ENCODE measurements at regions not wholly inside any gene's neighbourhood (a gene's known extent, or its start where the extent isn't known, plus 50 kb on each side); places are given as distances from the start of the nearest gene placed in this dataset.
"Not testable (repeated sequence)": the region's sequence is repeated elsewhere in the genome, so short reads cannot be mapped to it uniquely, and the experiment has no call there.

DNA sequence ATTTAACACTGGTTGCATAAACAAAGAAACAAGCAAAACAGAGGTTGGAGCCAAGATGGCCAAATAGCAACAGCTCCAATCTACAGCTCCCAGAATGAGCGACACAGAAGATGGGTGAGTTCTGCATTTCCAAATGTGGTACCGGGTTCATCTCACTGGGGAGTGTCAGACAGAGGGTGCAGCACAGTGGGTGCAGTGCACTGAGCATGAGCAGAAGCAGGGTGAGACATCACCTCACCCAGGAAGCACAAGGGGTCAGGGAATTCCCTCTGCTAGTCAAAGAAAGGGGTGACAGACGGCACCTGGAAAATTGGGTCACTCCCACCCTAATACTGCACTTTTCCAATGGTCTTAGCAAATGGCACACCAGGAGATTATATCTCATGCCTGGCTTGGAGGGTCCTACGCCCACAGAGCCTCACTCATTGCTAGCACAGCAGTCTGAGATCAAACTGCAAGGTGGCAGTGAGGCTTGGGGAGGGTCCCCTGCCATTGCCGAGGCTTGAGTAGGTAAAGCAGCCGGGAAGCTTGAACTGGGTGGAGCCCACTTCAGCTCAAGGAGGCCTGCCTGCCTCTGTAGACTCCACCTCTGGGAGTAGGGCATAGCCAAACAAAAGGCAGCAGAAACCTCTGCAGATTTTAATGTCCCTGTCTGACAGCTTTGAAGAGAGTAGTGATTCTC, 4186.5 kb upstream of the OR11H1 start:
- not testable (repeated sequence) for TF ChIP-seq CHD2 (IDR thresholded peaks at IDR 0.05; ENCODE audit: low read depth, low read length); ZNF282 (CRISPR knock-in tag; IDR thresholded peaks at IDR 0.05); POLR2AphosphoS5 (IDR thresholded peaks at IDR 0.05; ENCODE audit: control insufficient read depth, insufficient read depth, low read depth, low read length); TSC22D4 (tag; IDR thresholded peaks at IDR 0.05); JUN (IDR thresholded peaks at IDR 0.05; ENCODE audit: borderline replicate concordance, low read depth, low read length); JUN (CRISPR knock-in tag; IDR thresholded peaks at IDR 0.05; ENCODE audit: borderline replicate concordance); EP300 (IDR thresholded peaks at IDR 0.05; ENCODE audit: low read length); GTF2F1 (IDR thresholded peaks at IDR 0.05; ENCODE audit: low read depth, low read length); ZZZ3 (IDR thresholded peaks at IDR 0.05); ZKSCAN1 (IDR thresholded peaks at IDR 0.05; ENCODE audit: low read depth, low read length)
- TF ChIP-seq, protein P1, sequence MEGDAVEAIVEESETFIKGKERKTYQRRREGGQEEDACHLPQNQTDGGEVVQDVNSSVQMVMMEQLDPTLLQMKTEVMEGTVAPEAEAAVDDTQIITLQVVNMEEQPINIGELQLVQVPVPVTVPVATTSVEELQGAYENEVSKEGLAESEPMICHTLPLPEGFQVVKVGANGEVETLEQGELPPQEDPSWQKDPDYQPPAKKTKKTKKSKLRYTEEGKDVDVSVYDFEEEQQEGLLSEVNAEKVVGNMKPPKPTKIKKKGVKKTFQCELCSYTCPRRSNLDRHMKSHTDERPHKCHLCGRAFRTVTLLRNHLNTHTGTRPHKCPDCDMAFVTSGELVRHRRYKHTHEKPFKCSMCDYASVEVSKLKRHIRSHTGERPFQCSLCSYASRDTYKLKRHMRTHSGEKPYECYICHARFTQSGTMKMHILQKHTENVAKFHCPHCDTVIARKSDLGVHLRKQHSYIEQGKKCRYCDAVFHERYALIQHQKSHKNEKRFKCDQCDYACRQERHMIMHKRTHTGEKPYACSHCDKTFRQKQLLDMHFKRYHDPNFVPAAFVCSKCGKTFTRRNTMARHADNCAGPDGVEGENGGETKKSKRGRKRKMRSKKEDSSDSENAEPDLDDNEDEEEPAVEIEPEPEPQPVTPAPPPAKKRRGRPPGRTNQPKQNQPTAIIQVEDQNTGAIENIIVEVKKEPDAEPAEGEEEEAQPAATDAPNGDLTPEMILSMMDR (IDR thresholded peaks at IDR 0.05 in 2 of 3, conservative IDR thresholded peaks at IDR 0.05 in 1 of 3; ENCODE audit: insufficient read depth in 2 of 3, low read depth in 1 of 3, low read length in 3 of 3) = not testable (repeated sequence)
